WTC11 (cell line): ENCODE measurements at regions not wholly inside any gene's neighbourhood (a gene's known extent, or its start where the extent isn't known, plus 50 kb on each side); places are given as distances from the start of the nearest gene placed in this dataset.

Experiments used
- ATAC-seq: fragments of 200-7000 bp; cut with Tn5 transposase; 2 replicates; pipeline ENCODE4 v1.10.0; 2021; ENCODE audit warnings: mild to moderate bottlenecking, moderate library complexity
- CTCF ChIA-PET: fragments of 300-600 bp; sonication (Branson Sonifier 250); formaldehyde crosslinking; loops from one replicate; lab custom pipeline; 2021; ENCODE audit warnings: antibody characterized with exemption; lab: Charles Lee
- POLR2A ChIA-PET: fragments of 350-600 bp; sonication (Branson Sonifier 250); formaldehyde crosslinking; loops from one replicate; lab custom pipeline; 2021; ENCODE audit warnings: antibody characterized with exemption; lab: Charles Lee
- DNase-seq: peaks from one replicate; pipeline ENCODE4 v3.0.0; 2021; ENCODE audit warnings: low spot score
- H3K27ac Mint-ChIP-seq: 2 replicates; pipeline ENCODE4 v1.8.0; 2021; ENCODE audit warnings: mixed read lengths
- H3K27me3 Mint-ChIP-seq: 2 replicates; pipeline ENCODE4 v1.8.0; 2021; ENCODE audit warnings: low read depth, mild to moderate bottlenecking, moderate library complexity, mixed read lengths
- H3K36me3 Mint-ChIP-seq: 2 replicates; pipeline ENCODE4 v1.8.0; 2021; ENCODE audit warnings: mixed read lengths
- H3K4me1 Mint-ChIP-seq: 2 replicates; pipeline ENCODE4 v1.8.0; 2022; ENCODE audit warnings: mixed read lengths
- H3K4me3 Mint-ChIP-seq: 2 replicates; pipeline ENCODE4 v1.8.0; 2021; ENCODE audit warnings: mild to moderate bottlenecking, moderate library complexity, mixed read lengths
- H3K9me3 Mint-ChIP-seq: 2 replicates; pipeline ENCODE4 v1.8.0; 2021; ENCODE audit warnings: mixed read lengths
- ATF6 ChIP-seq: sonication (generic); formaldehyde crosslinking; IDR thresholded peaks from 2 replicates; pipeline ENCODE4 v1.8.1; 2023; ENCODE audit warnings: mild to moderate bottlenecking, missing genetic modification reagents
- E2F1 ChIP-seq: sonication (generic); formaldehyde crosslinking; IDR thresholded peaks from 2 replicates; pipeline ENCODE4 v1.8.0; 2022; ENCODE audit warnings: mild to moderate bottlenecking, missing genetic modification reagents
- FOXJ3 ChIP-seq: sonication (generic); formaldehyde crosslinking; IDR thresholded peaks from 2 replicates; pipeline ENCODE4 v1.9.0; 2021; ENCODE audit warnings: missing genetic modification reagents, mild to moderate bottlenecking, borderline replicate concordance
- HMGXB4 ChIP-seq: sonication (generic); formaldehyde crosslinking; IDR thresholded peaks from 2 replicates; pipeline ENCODE4 v1.8.1; 2023; ENCODE audit warnings: mild to moderate bottlenecking, moderate library complexity, missing genetic modification reagents
- JAZF1 ChIP-seq: fragments of 250-450 bp; sonication (Bioruptor Pico); IDR thresholded peaks from 2 replicates; pipeline ENCODE4 v1.9.0; 2021; ENCODE audit warnings: moderate library complexity, mild to moderate bottlenecking, inconsistent platforms
- JUN ChIP-seq: sonication (generic); formaldehyde crosslinking; IDR thresholded peaks from 2 replicates; pipeline ENCODE4 v1.8.0; 2023; ENCODE audit warnings: mild to moderate bottlenecking, missing genetic modification reagents
- MYBL2 ChIP-seq: sonication (generic); formaldehyde crosslinking; IDR thresholded peaks from 2 replicates; pipeline ENCODE4 v1.8.1; 2023; ENCODE audit warnings: mild to moderate bottlenecking, moderate library complexity, missing genetic modification reagents
- NFATC4 ChIP-seq: fragments of 250-450 bp; sonication (Bioruptor Pico); IDR thresholded peaks from 2 replicates; pipeline ENCODE4 v1.9.0; 2021; ENCODE audit warnings: mild to moderate bottlenecking
- RELA ChIP-seq: sonication (generic); formaldehyde crosslinking; IDR thresholded peaks from 2 replicates; pipeline ENCODE4 v1.8.1; 2022; ENCODE audit warnings: missing genetic modification reagents, mild to moderate bottlenecking, borderline replicate concordance
- STAT6 ChIP-seq: sonication (generic); formaldehyde crosslinking; conservative IDR thresholded peaks from 2 replicates; pipeline ENCODE4 v1.8.1; 2023; ENCODE audit warnings: mild to moderate bottlenecking, low read depth, missing genetic modification reagents, moderate library complexity
- TCF7 ChIP-seq: sonication (generic); formaldehyde crosslinking; IDR thresholded peaks from 2 replicates; pipeline ENCODE4 v1.8.0; 2022; ENCODE audit warnings: mild to moderate bottlenecking, low read depth, missing genetic modification reagents, moderate library complexity
- USF2 ChIP-seq: sonication (generic); formaldehyde crosslinking; IDR thresholded peaks from 2 replicates; pipeline ENCODE4 v1.8.1; 2023; ENCODE audit warnings: mild to moderate bottlenecking, missing genetic modification reagents, moderate library complexity
- ZBTB21 ChIP-seq: sonication (generic); formaldehyde crosslinking; IDR thresholded peaks from 2 replicates; pipeline ENCODE4 v1.8.1; 2023; ENCODE audit warnings: mild to moderate bottlenecking, missing genetic modification reagents, borderline replicate concordance
- ZNF138 ChIP-seq: sonication (generic); formaldehyde crosslinking; conservative IDR thresholded peaks from 2 replicates; pipeline ENCODE4 v1.8.1; 2022; ENCODE audit warnings: mild to moderate bottlenecking, moderate library complexity, missing genetic modification reagents
- ZNF281 ChIP-seq: sonication (generic); formaldehyde crosslinking; IDR thresholded peaks from 2 replicates; pipeline ENCODE4 v1.8.0; 2023; ENCODE audit warnings: mild to moderate bottlenecking, missing genetic modification reagents
- ZNF423 ChIP-seq: fragments of 250-450 bp; sonication (Bioruptor Pico); IDR thresholded peaks from 2 replicates; pipeline ENCODE4 v2.1.2; 2022; ENCODE audit warnings: mild to moderate bottlenecking, moderate library complexity

GRCh38 chr6:17036065-17036393 lies 65.8 kb upstream of the STMND1 start:
- CTCF ChIA-PET: no interaction called here
- Mint-ChIP-seq H3K36me3 (no peaks in the 10 kb centered on the region), H3K4me3 (no peak overlapping the region)
- TF ChIP-seq ZNF281: no peak
- no peak for TF ChIP-seq MYBL2 (CRISPR knock-in tag)
- TF ChIP-seq JAZF1: no peak
- no peak for TF ChIP-seq E2F1
- no peak for TF ChIP-seq ZNF423 (CRISPR knock-in tag)
- TF ChIP-seq, all 79 proteins: peak for 0
- Mint-ChIP-seq H3K27me3 (no peaks in the 10 kb centered on the region; the same call in 1 of the 2 replicates), H3K4me1 (no peaks in the 10 kb centered on the region), H3K27ac (no peak overlapping the region), H3K9me3 (peaks cover 7% of the 10 kb centered on the region)
- no peak for ATAC-seq
- POLR2A ChIA-PET: no interaction called here
- DNase-seq: no peak

- TF ChIP-seq ATF6 (CRISPR knock-in tag): no peak
- TF ChIP-seq FOXJ3: no peak
- TF ChIP-seq ZBTB21 (CRISPR knock-in tag): no peak
- no peak for TF ChIP-seq HMGXB4 (CRISPR knock-in tag)
- no peak for TF ChIP-seq TCF7
- no peak for TF ChIP-seq STAT6 (CRISPR knock-in tag)
- no peak for TF ChIP-seq ZNF281
- no peak for TF ChIP-seq USF2 (CRISPR knock-in tag)
- TF ChIP-seq JUN (CRISPR knock-in tag): no peak
- no peak for TF ChIP-seq NFATC4 (CRISPR knock-in tag)
- TF ChIP-seq ZNF138 (CRISPR knock-in tag): no peak
- no peak for TF ChIP-seq RELA (CRISPR knock-in tag)
- POLR2A ChIA-PET: no interaction called here
Measured at GRCh38 chr6:17035257-17036064, 66.4 kb upstream of the STMND1 start.

More at GRCh38 chr6:17035257-17036064, 66.4 kb upstream of the STMND1 start:
- ATAC-seq (no peak), DNase-seq (no peak)
- CTCF ChIA-PET: no interaction called here
- Mint-ChIP-seq H3K9me3 (peaks cover 4% of the 10 kb centered on the region), H3K4me3 (no peak overlapping the region), H3K27ac (no peak overlapping the region), H3K4me1 (no peaks in the 10 kb centered on the region), H3K36me3 (no peaks in the 10 kb centered on the region), H3K27me3 (no peaks in the 10 kb centered on the region; the same call in 1 of the 2 replicates)
